Vagina (tissue), 2 donors: ENCODE measurements at regions not wholly inside any gene's neighbourhood (a gene's known extent, or its start where the extent isn't known, plus 50 kb on each side); places are given as distances from the start of the nearest gene placed in this dataset.

ENCODE experiments used
- DNase-seq, 2 donors: peaks; one replicate each; pipeline ENCODE4 v3.0.0-alpha.2; 2017; ENCODE audit errors: extremely low spot score in 2 of 2
- H3K27ac ChIP-seq: fragments of 200-600 bp; sonication (generic); one replicate; pipeline ENCODE4 v1.5.1; 2019
- H3K27me3 ChIP-seq: fragments of 200-600 bp; sonication (generic); one replicate; pipeline ENCODE4 v1.5.1; 2019
- H3K36me3 ChIP-seq, 2 donors: fragments of 200-600 bp; sonication (generic); one replicate each; pipeline ENCODE4 v1.5.1; 2017 to 2019
- H3K4me1 ChIP-seq: fragments of 200-600 bp; sonication (generic); one replicate; pipeline ENCODE4 v1.5.1; 2019
- H3K4me3 ChIP-seq, 2 donors: fragments of 200-600 bp; sonication (generic); 1 replicate in 1 of 2; 2 replicates in 1 of 2; pipeline ENCODE4 v1.5.1; 2016 to 2019
- H3K9me3 ChIP-seq: fragments of 200-600 bp; sonication (generic); one replicate; pipeline ENCODE4 v1.5.1; 2019
- POLR2A ChIP-seq, 2 donors: fragments of 450-650 bp; IDR thresholded peaks; one replicate each; pipeline ENCODE4 v1.6.1; 2017; ENCODE audit warnings: antibody characterized with exemption in 2 of 2, mild to moderate bottlenecking in 2 of 2, moderate library complexity in 2 of 2
- POLR2AphosphoS5 ChIP-seq, 2 donors: sonication (generic); formaldehyde crosslinking; IDR thresholded peaks; one replicate each; pipeline ENCODE4 v1.9.0; 2017; ENCODE audit warnings: antibody characterized with exemption in 2 of 2, mild to moderate bottlenecking in 2 of 2, low read depth in 1 of 2; ENCODE audit not compliant: insufficient read depth in 1 of 2
- intact Hi-C: fragments of 100-400 bp; cut with DNase I; formaldehyde crosslinking; loops from one replicate; pipeline ENCODE4 v1.15.1; 2023
- TF ChIP-seq, protein P1 (sequence below), 3 experiments: fragments of 450-650 bp in 2 of 3; fragments of 200-600 bp in 1 of 3; sonication (generic) in 1 of 3; IDR thresholded peaks; one replicate each; pipeline ENCODE4 v1.5.1; 2017 to 2019; ENCODE audit warnings: antibody characterized with exemption in 3 of 3, mild to moderate bottlenecking in 2 of 3, moderate library complexity in 2 of 3

DNA sequence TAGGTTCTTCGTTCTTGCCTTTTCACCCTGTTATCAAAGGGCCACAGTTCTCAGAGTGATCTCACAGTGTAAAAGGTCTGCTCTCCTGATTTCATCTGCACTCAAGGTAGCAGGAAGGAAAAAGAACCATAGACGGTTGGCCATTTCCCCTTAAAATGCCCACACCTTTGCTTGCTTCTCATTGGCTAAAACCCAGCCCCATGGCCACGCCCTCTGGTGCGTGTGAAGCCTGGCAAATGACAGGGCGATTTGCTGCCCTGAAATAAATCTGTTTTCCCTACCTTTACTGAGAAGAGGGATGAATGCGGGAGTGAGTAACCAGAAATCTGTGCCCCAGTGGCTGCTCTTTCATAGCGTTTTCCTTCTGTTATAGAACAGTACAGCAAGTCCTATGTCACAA, 269.3 kb downstream of the POU4F1 start:
- intact Hi-C loops: no loop called here
- Histone ChIP-seq H3K4me1 (no peaks in the 10 kb centered on the region), H3K27me3 (no peaks in the 10 kb centered on the region), H3K4me3 (no peak overlapping the region), H3K9me3 (no peaks in the 10 kb centered on the region), H3K36me3 (no peaks in the 10 kb centered on the region), H3K27ac (no peak overlapping the region)
- DNase-seq: no peak
- TF ChIP-seq POLR2AphosphoS5 (IDR thresholded peaks at IDR 0.05; ENCODE audit: insufficient read depth in 1 of 2, low read depth in 1 of 2) (no peak), POLR2A (IDR thresholded peaks at IDR 0.05) (no peak)
- TF ChIP-seq, protein P1, sequence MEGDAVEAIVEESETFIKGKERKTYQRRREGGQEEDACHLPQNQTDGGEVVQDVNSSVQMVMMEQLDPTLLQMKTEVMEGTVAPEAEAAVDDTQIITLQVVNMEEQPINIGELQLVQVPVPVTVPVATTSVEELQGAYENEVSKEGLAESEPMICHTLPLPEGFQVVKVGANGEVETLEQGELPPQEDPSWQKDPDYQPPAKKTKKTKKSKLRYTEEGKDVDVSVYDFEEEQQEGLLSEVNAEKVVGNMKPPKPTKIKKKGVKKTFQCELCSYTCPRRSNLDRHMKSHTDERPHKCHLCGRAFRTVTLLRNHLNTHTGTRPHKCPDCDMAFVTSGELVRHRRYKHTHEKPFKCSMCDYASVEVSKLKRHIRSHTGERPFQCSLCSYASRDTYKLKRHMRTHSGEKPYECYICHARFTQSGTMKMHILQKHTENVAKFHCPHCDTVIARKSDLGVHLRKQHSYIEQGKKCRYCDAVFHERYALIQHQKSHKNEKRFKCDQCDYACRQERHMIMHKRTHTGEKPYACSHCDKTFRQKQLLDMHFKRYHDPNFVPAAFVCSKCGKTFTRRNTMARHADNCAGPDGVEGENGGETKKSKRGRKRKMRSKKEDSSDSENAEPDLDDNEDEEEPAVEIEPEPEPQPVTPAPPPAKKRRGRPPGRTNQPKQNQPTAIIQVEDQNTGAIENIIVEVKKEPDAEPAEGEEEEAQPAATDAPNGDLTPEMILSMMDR (IDR thresholded peaks at IDR 0.05): no peak

DNA sequence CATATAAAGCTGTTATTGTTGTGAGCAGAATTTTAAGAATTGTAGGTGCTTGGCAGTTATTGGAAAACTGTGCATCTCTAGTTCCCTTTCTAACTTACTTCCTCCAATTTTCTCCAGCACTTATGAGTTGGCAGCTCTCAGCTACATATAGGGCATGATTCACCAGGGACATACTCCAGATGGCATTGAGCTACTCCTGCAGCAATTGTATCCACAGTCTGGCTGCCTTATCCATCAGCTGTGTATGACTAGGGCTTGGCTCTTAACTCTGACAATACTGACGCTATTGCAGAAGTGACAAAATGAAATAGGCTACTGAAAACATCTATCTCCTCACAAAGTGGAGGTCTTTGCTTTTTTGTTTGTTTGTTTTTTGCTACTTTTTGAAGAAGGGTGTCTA, 276.7 kb downstream of the POU4F1 start:
- H3K27me3 ChIP-seq: no peaks in the 10 kb centered on the region
- intact Hi-C loops: no loop called here
- no peak for TF ChIP-seq POLR2AphosphoS5 (IDR thresholded peaks at IDR 0.05; ENCODE audit: insufficient read depth in 1 of 2, low read depth in 1 of 2)
- TF ChIP-seq, protein P1 (IDR thresholded peaks at IDR 0.05): no peak
- no peak for TF ChIP-seq POLR2A (IDR thresholded peaks at IDR 0.05)
- no peak overlapping the region for H3K27ac ChIP-seq
- no peaks in the 10 kb centered on the region for H3K9me3 ChIP-seq
- DNase-seq: no peak
- H3K4me3 ChIP-seq: no peak overlapping the region
- H3K36me3 ChIP-seq: no peaks in the 10 kb centered on the region
- no peaks in the 10 kb centered on the region for H3K4me1 ChIP-seq

DNA sequence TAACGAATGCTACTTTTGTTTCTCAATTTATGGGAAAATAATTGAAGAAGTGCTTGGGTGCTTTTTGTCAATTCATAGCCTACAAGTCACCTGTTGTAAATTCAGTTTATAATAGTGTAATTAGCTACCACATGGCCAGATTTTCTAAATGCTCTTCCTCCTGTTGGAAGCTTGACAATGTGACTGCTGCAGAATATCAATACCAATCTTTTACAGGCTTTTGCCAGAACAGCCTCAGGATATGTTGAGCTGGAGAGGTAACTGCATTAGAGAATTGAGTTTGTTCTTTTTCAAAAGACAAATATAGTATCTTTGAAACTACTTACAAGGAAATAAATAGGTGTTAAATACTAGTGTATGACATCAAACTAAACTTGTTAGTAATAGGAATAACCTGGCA, 277.8 kb downstream of the POU4F1 start:
- no peaks in the 10 kb centered on the region for H3K9me3 ChIP-seq
- no peaks in the 10 kb centered on the region for H3K27me3 ChIP-seq
- H3K4me1 ChIP-seq: no peaks in the 10 kb centered on the region
- intact Hi-C loops: no loop called here
- H3K27ac ChIP-seq: no peak overlapping the region
- no peaks in the 10 kb centered on the region for H3K36me3 ChIP-seq
- TF ChIP-seq POLR2AphosphoS5 (IDR thresholded peaks at IDR 0.05; ENCODE audit: insufficient read depth in 1 of 2, low read depth in 1 of 2) (no peak), POLR2A (IDR thresholded peaks at IDR 0.05) (no peak)
- TF ChIP-seq, protein P1 (IDR thresholded peaks at IDR 0.05): no peak
- DNase-seq: no peak
- no peak overlapping the region for H3K4me3 ChIP-seq

DNA sequence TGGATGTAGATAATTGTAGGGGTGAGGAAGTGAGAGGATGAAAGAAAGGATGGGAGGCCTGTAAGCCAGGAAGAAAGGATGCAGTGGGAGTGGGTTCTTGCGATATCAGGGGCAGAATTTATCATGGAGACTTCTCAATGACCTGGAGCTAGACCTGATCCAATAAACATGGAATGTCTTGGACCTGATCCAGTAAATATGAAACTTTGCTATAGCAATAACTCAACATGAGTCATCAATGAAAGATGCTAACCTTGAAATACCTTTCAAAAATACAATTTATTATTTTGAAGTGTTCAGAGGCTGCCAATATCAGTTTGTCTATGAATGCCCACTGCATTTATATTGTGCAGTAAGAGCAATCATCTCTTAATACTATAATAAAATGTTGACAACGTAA, 279.5 kb downstream of the POU4F1 start:
- H3K27ac ChIP-seq: no peak overlapping the region
- no peak for TF ChIP-seq POLR2A (IDR thresholded peaks at IDR 0.05)
- no peak for TF ChIP-seq POLR2AphosphoS5 (IDR thresholded peaks at IDR 0.05; ENCODE audit: insufficient read depth in 1 of 2, low read depth in 1 of 2)
- no peaks in the 10 kb centered on the region for H3K9me3 ChIP-seq
- H3K36me3 ChIP-seq: no peaks in the 10 kb centered on the region
- intact Hi-C loops: no loop called here
- DNase-seq: no peak
- H3K27me3 ChIP-seq: no peaks in the 10 kb centered on the region
- no peaks in the 10 kb centered on the region for H3K4me1 ChIP-seq
- no peak overlapping the region for H3K4me3 ChIP-seq

DNA sequence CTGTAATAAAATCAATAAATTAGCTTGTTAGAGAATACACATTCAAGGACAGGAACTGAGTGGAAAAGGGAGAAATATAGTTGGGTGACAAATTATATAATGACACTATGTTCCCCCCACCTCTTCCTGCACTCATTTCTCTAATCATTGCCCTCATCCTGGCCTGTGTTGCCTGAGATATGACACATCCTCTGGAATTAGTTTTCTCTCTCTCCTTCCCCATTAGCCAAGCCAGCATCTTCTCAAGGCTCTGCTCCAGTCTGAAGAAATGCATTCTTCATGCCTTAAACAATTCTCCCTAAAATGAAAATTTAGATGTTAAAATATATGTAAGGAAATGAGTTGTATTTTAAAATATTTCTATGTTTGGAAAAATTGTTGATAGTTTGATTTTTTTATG, 280.3 kb downstream of the POU4F1 start:
- Histone ChIP-seq H3K27ac (no peak overlapping the region), H3K9me3 (no peaks in the 10 kb centered on the region), H3K27me3 (no peaks in the 10 kb centered on the region), H3K36me3 (no peaks in the 10 kb centered on the region), H3K4me3 (no peak overlapping the region), H3K4me1 (no peaks in the 10 kb centered on the region)
- intact Hi-C loops: no loop called here
- DNase-seq: no peak
- no peak for TF ChIP-seq POLR2A (IDR thresholded peaks at IDR 0.05)
- TF ChIP-seq, protein P1 (IDR thresholded peaks at IDR 0.05): no peak
- no peak for TF ChIP-seq POLR2AphosphoS5 (IDR thresholded peaks at IDR 0.05; ENCODE audit: insufficient read depth in 1 of 2, low read depth in 1 of 2)
